Suprapubic skin (tissue), 4 donors: ENCODE measurements at regions not wholly inside any gene's neighbourhood (a gene's known extent, or its start where the extent isn't known, plus 50 kb on each side); places are given as distances from the start of the nearest gene placed in this dataset.

Source experiments
- DNase-seq, 2 donors: peaks; one replicate each; pipeline ENCODE4 v3.0.0-alpha.2; 2019; ENCODE audit warnings: low spot score in 2 of 2
- H3K27ac ChIP-seq: fragments of 200-600 bp; sonication (generic); one replicate; pipeline ENCODE4 v1.5.1; 2019
- H3K27me3 ChIP-seq: fragments of 200-600 bp; sonication (generic); one replicate; pipeline ENCODE4 v1.5.1; 2019
- H3K36me3 ChIP-seq: fragments of 200-600 bp; sonication (generic); one replicate; pipeline ENCODE4 v1.5.1; 2019
- H3K4me1 ChIP-seq: fragments of 200-600 bp; sonication (generic); one replicate; pipeline ENCODE4 v1.5.1; 2019
- H3K4me3 ChIP-seq: fragments of 200-600 bp; sonication (generic); one replicate; pipeline ENCODE4 v1.5.1; 2019; ENCODE audit warnings: mild to moderate bottlenecking
- H3K9me3 ChIP-seq: fragments of 200-600 bp; sonication (generic); one replicate; pipeline ENCODE4 v1.5.1; 2019
- CTCF ChIP-seq, 2 donors: fragments of 200-600 bp in 1 of 2; fragments of 450-650 bp in 1 of 2; sonication (generic) in 1 of 2; IDR thresholded peaks; one replicate each; pipeline ENCODE4 v1.5.1; 2016 to 2019; ENCODE audit warnings: antibody characterized with exemption in 2 of 2, mild to moderate bottlenecking in 1 of 2, moderate library complexity in 1 of 2
- EP300 ChIP-seq: sonication (generic); formaldehyde crosslinking; IDR thresholded peaks from one replicate; pipeline ENCODE4 v1.6.1; 2017; ENCODE audit warnings: antibody characterized with exemption
- POLR2A ChIP-seq, 2 donors: fragments of 450-650 bp; IDR thresholded peaks; one replicate each; pipeline ENCODE4 v1.6.1; 2017; ENCODE audit warnings: antibody characterized with exemption in 2 of 2, mild to moderate bottlenecking in 2 of 2, moderate library complexity in 2 of 2
- POLR2AphosphoS5 ChIP-seq, 3 donors: sonication (generic); formaldehyde crosslinking; IDR thresholded peaks; one replicate each; pipeline ENCODE4 v1.6.1; 2017; ENCODE audit warnings: antibody characterized with exemption in 3 of 3
- WGBS: methylation state at CpG from one replicate; pipeline ENCODE4 v1.1.5; 2018; 5-methylcytosine and 5-hydroxymethylcytosine counted together

- Histone ChIP-seq H3K9me3 (no peaks in the 10 kb centered on the region), H3K27me3 (no peaks in the 10 kb centered on the region), H3K27ac (no peak overlapping the region), H3K4me3 (no peak overlapping the region), H3K4me1 (no peaks in the 10 kb centered on the region), H3K36me3 (no peaks in the 10 kb centered on the region)
- no peak for TF ChIP-seq EP300
- TF ChIP-seq CTCF (IDR thresholded peaks at IDR 0.05), result no peak
- no peak for TF ChIP-seq POLR2A (IDR thresholded peaks at IDR 0.05)
- no peak for TF ChIP-seq POLR2AphosphoS5 (IDR thresholded peaks at IDR 0.05)
- whole genome bisulfite sequencing, result 66% methylated on average over 7 of the region's 8 CpGs
- DNase-seq, result no peak
Observed at GRCh38 chr16:9523994-9524393, 432.6 kb downstream of the HAPSTR1 start.

DNA sequence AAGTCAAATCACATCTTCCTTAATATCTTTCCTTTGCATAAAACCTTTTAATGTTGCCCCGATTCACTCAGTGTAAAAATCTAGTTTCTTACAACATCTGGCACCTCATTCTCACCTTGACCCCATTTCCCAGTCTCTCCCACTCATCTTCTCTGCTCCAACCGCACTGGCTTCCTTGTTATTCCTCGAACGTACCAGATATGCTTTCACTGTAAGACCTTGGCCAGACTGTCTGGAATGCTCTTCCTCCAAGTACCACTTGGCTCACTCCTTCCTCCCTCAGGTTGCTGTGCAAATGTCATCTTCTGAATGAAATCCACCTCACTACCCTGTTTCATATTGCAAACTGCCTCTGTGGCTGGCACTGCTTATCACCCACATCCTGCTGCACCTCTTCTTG lies 433.6 kb downstream of the HAPSTR1 start:
- DNase-seq, result no peak
- Histone ChIP-seq H3K4me1 (no peaks in the 10 kb centered on the region), H3K36me3 (no peaks in the 10 kb centered on the region), H3K27ac (no peak overlapping the region), H3K27me3 (no peaks in the 10 kb centered on the region), H3K9me3 (no peaks in the 10 kb centered on the region), H3K4me3 (no peak overlapping the region)
- TF ChIP-seq CTCF (IDR thresholded peaks at IDR 0.05) (no peak), POLR2AphosphoS5 (IDR thresholded peaks at IDR 0.05) (no peak)
- 81% methylated on average over 4 of the region's 4 CpGs for WGBS

DNA sequence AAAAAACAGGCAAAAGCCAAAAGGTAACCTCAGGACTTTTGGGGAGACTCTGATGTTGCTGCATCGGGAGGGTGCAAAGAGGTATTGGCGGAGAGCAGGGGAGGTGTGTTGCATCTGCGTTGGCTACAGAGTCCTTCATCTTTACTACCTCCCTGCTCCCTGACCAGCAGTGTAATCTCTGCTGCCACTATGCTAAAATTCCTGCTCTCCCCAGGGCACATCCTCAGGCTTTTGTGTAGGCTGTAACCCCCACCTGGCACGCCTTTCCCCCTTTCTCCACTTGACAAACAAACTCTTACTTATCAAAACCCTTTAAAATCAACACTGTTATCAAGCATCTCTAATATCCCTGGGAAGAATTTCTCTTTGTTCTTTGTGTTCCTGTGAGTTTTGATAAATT lies 435.3 kb downstream of the HAPSTR1 start:
- Histone ChIP-seq H3K4me3 (no peak overlapping the region), H3K9me3 (no peaks in the 10 kb centered on the region), H3K27ac (no peak overlapping the region), H3K27me3 (no peaks in the 10 kb centered on the region), H3K36me3 (no peaks in the 10 kb centered on the region), H3K4me1 (no peaks in the 10 kb centered on the region)
- TF ChIP-seq POLR2A (IDR thresholded peaks at IDR 0.05), result no peak
- TF ChIP-seq EP300, result no peak
- no peak for TF ChIP-seq POLR2AphosphoS5 (IDR thresholded peaks at IDR 0.05)
- no peak for TF ChIP-seq CTCF (IDR thresholded peaks at IDR 0.05)
- WGBS, result 64% methylated on average over 4 of the region's 4 CpGs
- DNase-seq, result no peak

GRCh38 chr16:9527976-9528375 lies 436.5 kb downstream of the HAPSTR1 start:
- H3K4me1 ChIP-seq, result no peaks in the 10 kb centered on the region
- no peak overlapping the region for H3K4me3 ChIP-seq
- WGBS, result 30% methylated on average over 2 of the region's 2 CpGs
- no peak overlapping the region for H3K27ac ChIP-seq
- no peaks in the 10 kb centered on the region for H3K27me3 ChIP-seq
- DNase-seq, result no peak
- H3K9me3 ChIP-seq, result no peaks in the 10 kb centered on the region
- no peak for TF ChIP-seq POLR2AphosphoS5 (IDR thresholded peaks at IDR 0.05)
- no peak for TF ChIP-seq POLR2A (IDR thresholded peaks at IDR 0.05)
- no peak for TF ChIP-seq EP300
- no peak for TF ChIP-seq CTCF (IDR thresholded peaks at IDR 0.05)
- no peaks in the 10 kb centered on the region for H3K36me3 ChIP-seq

GRCh38 chr16:9528511-9529079 lies 437.2 kb downstream of the HAPSTR1 start:
- 47% methylated on average over 9 of the region's 9 CpGs for WGBS
- Histone ChIP-seq H3K27ac (no peak overlapping the region), H3K9me3 (no peaks in the 10 kb centered on the region), H3K4me1 (no peaks in the 10 kb centered on the region), H3K4me3 (no peak overlapping the region), H3K36me3 (no peaks in the 10 kb centered on the region), H3K27me3 (no peaks in the 10 kb centered on the region)
- DNase-seq, result no peak
- TF ChIP-seq POLR2A (IDR thresholded peaks at IDR 0.05), result no peak
- no peak for TF ChIP-seq POLR2AphosphoS5 (IDR thresholded peaks at IDR 0.05)
- TF ChIP-seq EP300, result no peak
- TF ChIP-seq CTCF (IDR thresholded peaks at IDR 0.05), result no peak
